ENCODE measurements at regions not wholly inside any gene's neighbourhood (a gene's known extent, or its start where the extent isn't known, plus 50 kb on each side); places are given as distances from the start of the nearest gene placed in this dataset.
A peak's percentile ranks its signal among the peaks of the same experiment; 100 is the strongest.

- peaks cover 8% of the 10 kb centered on the region for H3K36me3 Mint-ChIP-seq (ENCODE audit: low read depth)
- intact Hi-C loops (cut with micrococcal nuclease) = loop anchor here (10.0 kb wide), 1 partner anchor 46 kb away; no protein-coding TSS in a partner anchor
- no peak overlapping the region for H3K27ac Mint-ChIP-seq
- no peak overlapping the region for H3K4me3 Mint-ChIP-seq (ENCODE audit: low read depth)
- H3K9me3 Mint-ChIP-seq = peaks cover 29% of the 10 kb centered on the region
- H3K4me1 Mint-ChIP-seq (ENCODE audit: low read depth) = peaks cover 18% of the 10 kb centered on the region
- H3K27me3 Mint-ChIP-seq (ENCODE audit: low read depth) = no peaks in the 10 kb centered on the region
- no peak for DNase-seq (ENCODE audit: low spot score)
These were observed 228.5 kb upstream of the G2E3 start for GRCh38 chr14:30330445-30330844.

- peaks cover 29% of the 10 kb centered on the region for H3K9me3 Mint-ChIP-seq
- intact Hi-C loops (cut with micrococcal nuclease) = loop anchor here (10.0 kb wide), 1 partner anchor 46 kb away; no protein-coding TSS in a partner anchor
- no peaks in the 10 kb centered on the region for H3K27me3 Mint-ChIP-seq (ENCODE audit: low read depth)
- peaks cover 23% of the 10 kb centered on the region for H3K4me1 Mint-ChIP-seq (ENCODE audit: low read depth)
- no peak overlapping the region for H3K27ac Mint-ChIP-seq
- H3K36me3 Mint-ChIP-seq (ENCODE audit: low read depth) = peaks cover 8% of the 10 kb centered on the region
- DNase-seq (ENCODE audit: low spot score) = no peak
- no peak overlapping the region for H3K4me3 Mint-ChIP-seq (ENCODE audit: low read depth)
These were observed 227.9 kb upstream of the G2E3 start for GRCh38 chr14:30331030-30331429.

- intact Hi-C loops (cut with micrococcal nuclease) = loop anchor here (10.0 kb wide), 1 partner anchor 48 kb away; no protein-coding TSS in a partner anchor
- no peak overlapping the region for H3K27ac Mint-ChIP-seq
- no peaks in the 10 kb centered on the region for H3K27me3 Mint-ChIP-seq (ENCODE audit: low read depth)
- peaks cover 23% of the 10 kb centered on the region for H3K4me1 Mint-ChIP-seq (ENCODE audit: low read depth)
- DNase-seq (ENCODE audit: low spot score) = no peak
- peaks cover 29% of the 10 kb centered on the region for H3K9me3 Mint-ChIP-seq
- no peak overlapping the region for H3K4me3 Mint-ChIP-seq (ENCODE audit: low read depth)
- peaks cover 8% of the 10 kb centered on the region for H3K36me3 Mint-ChIP-seq (ENCODE audit: low read depth)
These were observed 226.6 kb upstream of the G2E3 start for GRCh38 chr14:30332374-30332773.

- intact Hi-C loops (cut with micrococcal nuclease) = loop anchor here (1.0 to 10.0 kb wide), 2 partner anchors 21 to 49 kb away; no protein-coding TSS in a partner anchor
- Mint-ChIP-seq H3K4me3 (ENCODE audit: low read depth) (no peak overlapping the region), H3K27me3 (ENCODE audit: low read depth) (no peaks in the 10 kb centered on the region), H3K27ac (peak overlapping the region; percentile 83), H3K9me3 (peaks cover 29% of the 10 kb centered on the region), H3K36me3 (ENCODE audit: low read depth) (peaks cover 8% of the 10 kb centered on the region), H3K4me1 (ENCODE audit: low read depth) (peaks cover 32% of the 10 kb centered on the region)
- DNase-seq (ENCODE audit: low spot score) = no peak
These were observed 225.0 kb upstream of the G2E3 start for GRCh38 chr14:30333934-30334333.

GRCh38 chr14:30337456-30337855 is 221.5 kb upstream of the G2E3 start:
- Mint-ChIP-seq H3K36me3 (ENCODE audit: low read depth) (peaks cover 8% of the 10 kb centered on the region), H3K4me1 (ENCODE audit: low read depth) (peaks cover 35% of the 10 kb centered on the region), H3K27ac (no peak overlapping the region), H3K27me3 (ENCODE audit: low read depth) (no peaks in the 10 kb centered on the region), H3K9me3 (peaks cover 15% of the 10 kb centered on the region), H3K4me3 (ENCODE audit: low read depth) (no peak overlapping the region)
- no peak for DNase-seq (ENCODE audit: low spot score)
- intact Hi-C loops (cut with micrococcal nuclease) = loop anchor here (10.0 kb wide), 1 partner anchor 53 kb away; no protein-coding TSS in a partner anchor

- no peak for DNase-seq (ENCODE audit: low spot score)
- H3K27ac Mint-ChIP-seq = peak overlapping the region; percentile 79
- no peaks in the 10 kb centered on the region for H3K36me3 Mint-ChIP-seq (ENCODE audit: low read depth)
- H3K4me1 Mint-ChIP-seq (ENCODE audit: low read depth) = peaks cover 27% of the 10 kb centered on the region
- peaks cover 2% of the 10 kb centered on the region for H3K27me3 Mint-ChIP-seq (ENCODE audit: low read depth)
- intact Hi-C loops (cut with micrococcal nuclease) = loop anchor here (10.0 kb wide), 1 partner anchor 55 kb away; no protein-coding TSS in a partner anchor
- H3K9me3 Mint-ChIP-seq = peaks cover 3% of the 10 kb centered on the region
- H3K4me3 Mint-ChIP-seq (ENCODE audit: low read depth) = peak overlapping the region; percentile 46
These were observed 219.6 kb upstream of the G2E3 start for GRCh38 chr14:30339311-30339901.

GRCh38 chr14:30340495-30340894 is 218.5 kb upstream of the G2E3 start:
- Mint-ChIP-seq H3K36me3 (ENCODE audit: low read depth) (no peaks in the 10 kb centered on the region), H3K27me3 (ENCODE audit: low read depth) (peaks cover 2% of the 10 kb centered on the region), H3K9me3 (peaks cover 6% of the 10 kb centered on the region), H3K4me3 (ENCODE audit: low read depth) (no peak overlapping the region), H3K4me1 (ENCODE audit: low read depth) (peaks cover 24% of the 10 kb centered on the region), H3K27ac (no peak overlapping the region)
- intact Hi-C loops (cut with micrococcal nuclease) = no loop called here
- no peak for DNase-seq (ENCODE audit: low spot score)

GRCh38 chr14:30345511-30345910 is 213.4 kb upstream of the G2E3 start:
- Mint-ChIP-seq H3K4me1 (ENCODE audit: low read depth) (peaks cover 5% of the 10 kb centered on the region), H3K4me3 (ENCODE audit: low read depth) (no peak overlapping the region), H3K36me3 (ENCODE audit: low read depth) (no peaks in the 10 kb centered on the region), H3K9me3 (peaks cover 13% of the 10 kb centered on the region), H3K27ac (no peak overlapping the region), H3K27me3 (ENCODE audit: low read depth) (peaks cover 4% of the 10 kb centered on the region)
- intact Hi-C loops (cut with micrococcal nuclease) = loop anchor here (1.0 kb wide), 1 partner anchor 10 kb away; no protein-coding TSS in a partner anchor
- no peak for DNase-seq (ENCODE audit: low spot score)

GRCh38 chr14:30348445-30348844 is 210.5 kb upstream of the G2E3 start:
- H3K27ac Mint-ChIP-seq = no peak overlapping the region
- peaks cover 5% of the 10 kb centered on the region for H3K4me1 Mint-ChIP-seq (ENCODE audit: low read depth)
- H3K4me3 Mint-ChIP-seq (ENCODE audit: low read depth) = no peak overlapping the region
- no peaks in the 10 kb centered on the region for H3K36me3 Mint-ChIP-seq (ENCODE audit: low read depth)
- H3K9me3 Mint-ChIP-seq = peaks cover 13% of the 10 kb centered on the region
- no peak for DNase-seq (ENCODE audit: low spot score)
- peaks cover 1% of the 10 kb centered on the region for H3K27me3 Mint-ChIP-seq (ENCODE audit: low read depth)
- intact Hi-C loops (cut with micrococcal nuclease) = no loop called here

GRCh38 chr14:30349520-30349919 is 209.4 kb upstream of the G2E3 start:
- Mint-ChIP-seq H3K36me3 (ENCODE audit: low read depth) (no peaks in the 10 kb centered on the region), H3K9me3 (peaks cover 13% of the 10 kb centered on the region), H3K4me3 (ENCODE audit: low read depth) (no peak overlapping the region), H3K27me3 (ENCODE audit: low read depth) (peaks cover 1% of the 10 kb centered on the region), H3K4me1 (ENCODE audit: low read depth) (peaks cover 7% of the 10 kb centered on the region), H3K27ac (no peak overlapping the region)
- intact Hi-C loops (cut with micrococcal nuclease) = no loop called here
- DNase-seq (ENCODE audit: low spot score) = no peak

- Mint-ChIP-seq H3K9me3 (peaks cover 8% of the 10 kb centered on the region), H3K4me3 (ENCODE audit: low read depth) (peak overlapping the region; percentile 26), H3K4me1 (ENCODE audit: low read depth) (peaks cover 25% of the 10 kb centered on the region), H3K36me3 (ENCODE audit: low read depth) (no peaks in the 10 kb centered on the region), H3K27me3 (ENCODE audit: low read depth) (peaks cover 1% of the 10 kb centered on the region), H3K27ac (peak overlapping the region; percentile 78)
- DNase-seq (ENCODE audit: low spot score) = no peak
- intact Hi-C loops (cut with micrococcal nuclease) = loop anchor here (2.0 to 10.0 kb wide), 2 partner anchors 20 to 270 kb away; partner anchors contain the start of gene SCFD1
These were observed 204.5 kb upstream of the G2E3 start for GRCh38 chr14:30354439-30354838.

GRCh38 chr14:30355431-30355913 is 203.5 kb upstream of the G2E3 start:
- DNase-seq (ENCODE audit: low spot score) = no peak
- Mint-ChIP-seq H3K4me3 (ENCODE audit: low read depth) (no peak overlapping the region), H3K9me3 (peaks cover 15% of the 10 kb centered on the region), H3K4me1 (ENCODE audit: low read depth) (peaks cover 25% of the 10 kb centered on the region), H3K27me3 (ENCODE audit: low read depth) (peaks cover under 1% of the 10 kb centered on the region), H3K27ac (peak overlapping the region; percentile 81), H3K36me3 (ENCODE audit: low read depth) (no peaks in the 10 kb centered on the region)
- intact Hi-C loops (cut with micrococcal nuclease) = loop anchor here (1.0 to 10.0 kb wide), 4 partner anchors 10 to 269 kb away; partner anchors contain the start of gene SCFD1

Data from activated T-helper 2 cell treated with anti-CD3 and anti-CD28 coated beads, Interferon-gamma antibody, Interleukin-2, Interleukin-4, amounts not matched to agents 10 μg/mL and 5 μg/mL and 100 μg/mL, durations not matched to agents 14 hours and 24 hours and 36 hours (primary cell).